ENCODE measurements at regions not wholly inside any gene's neighbourhood (a gene's known extent, or its start where the extent isn't known, plus 50 kb on each side); places are given as distances from the start of the nearest gene placed in this dataset.
"Not testable (repeated sequence)": the region's sequence is repeated elsewhere in the genome, so short reads cannot be mapped to it uniquely, and the experiment has no call there.

DNA sequence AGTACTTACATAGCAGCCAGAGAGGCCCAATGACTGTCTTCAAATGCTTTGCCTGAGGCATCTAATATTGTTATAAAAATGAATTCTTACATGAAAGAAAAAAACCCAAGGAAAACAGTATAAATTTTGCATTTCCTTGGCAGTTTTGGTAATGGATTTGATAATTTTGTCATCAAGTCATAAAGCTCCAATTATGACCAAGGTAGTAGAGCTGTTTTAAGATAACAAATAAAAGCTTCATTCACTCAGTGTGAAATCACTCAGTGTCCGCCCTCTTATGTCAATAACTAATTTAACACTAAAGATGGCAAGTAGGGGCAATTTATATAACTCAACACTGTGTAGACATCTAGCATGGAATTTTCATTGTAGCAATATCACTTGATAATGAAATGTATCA is 193.9 kb downstream of the ANKRD7 start:
- no peak for DNase-seq (ENCODE audit: low read depth)

DNA sequence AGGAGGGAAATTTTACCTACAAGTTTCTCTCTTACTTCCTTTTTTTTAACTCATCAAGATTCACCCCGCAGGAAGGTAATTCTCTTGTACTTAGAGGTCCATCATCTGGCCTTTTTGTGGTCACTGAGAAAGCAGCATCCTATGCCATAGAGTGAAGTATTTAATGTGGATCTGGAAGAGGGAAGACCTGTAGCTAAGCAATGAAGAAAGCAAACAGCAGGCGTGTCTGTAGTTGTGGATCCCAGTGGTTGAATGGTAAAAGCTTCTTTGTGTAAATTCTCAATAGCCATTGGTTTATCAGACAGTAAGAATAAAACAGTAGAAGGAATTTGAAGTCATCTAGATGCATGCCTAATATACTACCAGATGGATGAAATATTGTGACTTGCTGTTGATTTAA is 196.4 kb downstream of the ANKRD7 start:
- no peak for DNase-seq (ENCODE audit: low read depth)

DNA sequence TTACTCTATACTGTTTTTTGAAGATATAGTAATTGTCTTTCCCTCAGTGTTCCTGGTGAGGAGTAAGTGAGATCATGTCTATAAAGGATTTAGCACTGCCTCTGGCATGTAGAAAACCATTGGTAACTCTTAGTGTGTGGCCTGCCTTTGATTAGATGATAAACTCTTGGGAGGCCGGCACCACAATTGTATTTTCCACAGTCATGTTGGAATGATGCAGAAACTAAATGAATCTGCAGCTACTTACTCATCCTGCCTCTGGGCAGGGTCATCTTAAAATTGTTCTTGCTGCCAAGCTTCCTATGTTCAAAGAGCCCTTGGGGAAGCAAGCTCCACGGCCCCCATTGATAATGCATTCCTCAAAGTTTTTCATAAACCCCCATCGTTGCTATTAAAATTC is 204.6 kb downstream of the ANKRD7 start:
- DNase-seq (ENCODE audit: low read depth): no peak

DNA sequence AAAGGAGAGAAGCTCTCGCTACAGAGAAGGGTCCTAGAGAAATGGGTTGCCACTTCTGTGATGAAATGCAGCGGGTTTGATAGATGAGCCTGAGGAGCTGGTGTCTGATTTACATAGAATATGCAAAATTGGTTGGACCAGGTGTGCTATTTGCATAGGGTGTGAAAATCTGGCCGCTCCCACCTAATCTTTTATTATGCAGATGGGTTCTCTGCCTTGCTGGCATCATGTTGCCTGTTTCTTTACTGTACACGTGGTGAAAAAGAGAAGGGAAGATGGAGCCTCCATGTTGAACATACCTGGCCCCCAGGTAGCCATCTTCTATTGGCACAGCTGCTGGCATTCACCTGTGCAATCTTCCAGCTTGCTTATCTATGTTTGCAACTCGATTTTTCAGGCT is 212.2 kb downstream of the ANKRD7 start:
- no peak for DNase-seq (ENCODE audit: low read depth)

DNA sequence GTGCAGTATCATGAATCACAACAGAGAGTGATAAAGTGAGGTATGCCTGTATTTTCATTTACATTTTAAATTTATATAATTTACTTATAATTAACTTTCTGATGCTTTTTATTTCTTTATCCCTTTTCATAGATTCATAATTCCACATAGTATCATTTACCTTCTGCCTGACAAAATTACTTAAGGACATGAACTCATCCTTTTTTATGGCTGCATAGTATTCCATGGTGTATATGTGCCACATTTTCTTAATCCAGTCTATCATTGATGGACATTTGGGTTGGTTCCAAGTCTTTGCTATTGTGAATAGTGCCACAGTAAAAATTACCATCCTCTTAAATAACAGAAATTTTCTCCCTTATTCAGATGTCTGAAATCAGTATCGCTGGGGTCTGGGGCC is 224.5 kb downstream of the ANKRD7 start:
- not testable (repeated sequence) for DNase-seq (ENCODE audit: low read depth)

DNA sequence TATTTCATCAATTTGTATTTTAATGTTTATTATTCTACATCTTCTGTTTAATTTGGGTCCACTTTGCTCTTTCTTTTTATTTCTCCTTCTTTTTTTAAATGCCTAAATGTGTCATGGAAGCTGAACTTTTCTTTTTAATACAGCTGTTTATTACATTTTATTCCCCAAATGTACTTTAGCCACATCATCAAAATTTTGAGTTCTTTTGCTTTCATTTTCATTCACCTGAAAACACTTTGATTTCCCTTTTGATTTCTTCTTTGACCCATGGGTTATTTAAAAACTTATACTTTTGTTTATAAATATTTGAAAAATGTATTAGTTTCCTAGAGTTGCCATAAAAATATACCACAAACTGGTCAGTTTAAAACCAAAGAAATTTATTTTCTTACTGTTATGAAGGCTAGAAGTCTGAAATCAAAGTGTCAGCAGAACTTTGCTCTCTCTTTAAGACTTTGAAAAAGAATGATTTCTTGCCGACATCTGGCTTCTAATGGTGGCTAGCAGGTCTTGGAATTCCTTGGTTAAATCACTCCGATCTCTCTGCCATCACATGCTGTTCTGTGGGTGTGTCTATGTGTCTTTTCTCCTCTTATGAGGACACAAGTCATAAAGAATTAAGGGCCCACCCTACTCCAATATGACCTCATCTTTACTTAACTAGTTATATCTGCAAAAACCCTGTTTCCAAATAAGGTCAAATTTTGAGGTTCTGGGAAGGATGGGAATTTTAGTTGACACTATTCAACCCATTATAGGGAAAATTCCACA is 225.5 kb downstream of the ANKRD7 start:
- DNase-seq (ENCODE audit: low read depth): no peak

DNA sequence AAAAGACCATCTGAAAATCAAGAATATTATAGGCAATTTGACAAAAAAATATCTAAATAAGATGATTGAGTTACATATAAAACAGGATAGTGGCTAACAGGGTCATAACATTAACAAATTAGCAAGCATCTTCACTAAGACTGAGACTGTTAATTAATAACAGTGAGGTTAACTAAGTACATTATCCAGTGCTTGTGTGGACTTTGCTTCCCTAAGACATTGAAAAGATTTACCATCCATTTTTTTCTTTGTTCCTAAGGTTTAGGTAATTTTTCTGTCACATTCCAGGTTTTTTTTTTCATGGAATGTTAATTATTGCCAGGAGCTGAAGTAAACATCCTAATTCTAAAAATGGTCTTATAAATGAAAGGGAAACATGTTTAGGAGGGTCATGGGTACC is 227.6 kb downstream of the ANKRD7 start:
- DNase-seq (ENCODE audit: low read depth): no peak

DNA sequence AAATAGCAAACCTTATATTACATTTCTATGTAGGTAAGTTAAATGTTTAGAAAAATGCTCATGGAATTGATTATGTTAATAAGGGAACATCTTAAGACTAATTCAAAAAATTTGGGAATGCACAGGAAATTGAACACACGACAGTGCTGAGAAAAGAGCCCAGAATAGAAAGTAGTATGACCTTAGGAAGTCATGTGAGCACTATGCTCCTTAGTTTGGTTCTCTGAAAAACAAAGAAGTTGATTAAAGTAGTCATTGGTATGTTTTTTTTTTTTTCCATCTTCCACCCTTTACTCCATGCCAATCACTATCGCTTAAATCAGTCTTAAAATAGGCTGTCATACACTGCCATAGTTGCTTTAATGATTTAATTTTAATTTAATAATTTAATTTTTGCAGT is 242.9 kb downstream of the ANKRD7 start:
- no peak for DNase-seq (ENCODE audit: low read depth)

DNA sequence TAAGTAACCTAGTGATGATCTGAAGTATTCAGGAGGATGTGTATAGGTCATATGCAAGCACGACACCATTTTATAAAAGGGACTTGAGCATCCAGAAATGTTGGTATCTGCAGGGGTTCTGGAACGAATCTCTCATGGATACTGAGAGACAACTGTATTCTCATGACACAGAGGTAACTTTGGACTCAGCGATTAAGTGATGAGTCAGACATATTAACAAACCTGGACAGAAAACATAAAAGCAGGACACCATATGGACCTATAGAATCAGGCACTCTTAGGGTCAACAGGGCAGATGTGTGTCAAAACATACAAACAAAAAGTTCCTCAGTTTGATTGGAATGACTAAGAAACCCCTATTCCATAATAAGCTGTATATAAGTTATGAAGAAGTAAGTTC is 248.1 kb downstream of the ANKRD7 start:
- DNase-seq (ENCODE audit: low read depth): no peak

DNA sequence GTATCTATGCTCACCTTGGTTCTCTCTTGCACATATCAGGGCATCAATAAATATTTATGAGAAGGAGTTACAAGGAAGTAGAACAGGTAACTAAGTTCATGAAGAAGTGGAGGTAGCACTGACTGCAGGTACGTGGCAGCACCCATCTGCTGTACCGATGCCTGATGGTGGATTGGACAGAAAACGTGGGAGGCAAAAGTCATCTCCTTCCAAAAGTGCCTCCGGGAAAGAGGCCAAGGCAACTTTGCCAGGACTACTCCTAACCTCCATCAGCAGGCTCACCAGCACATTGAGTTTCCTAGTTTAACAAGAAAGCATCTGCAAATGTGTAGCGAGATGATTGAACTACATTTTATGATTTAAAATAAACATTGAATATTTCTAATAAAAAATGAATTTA is 248.8 kb downstream of the ANKRD7 start:
- no peak for DNase-seq (ENCODE audit: low read depth)

DNA sequence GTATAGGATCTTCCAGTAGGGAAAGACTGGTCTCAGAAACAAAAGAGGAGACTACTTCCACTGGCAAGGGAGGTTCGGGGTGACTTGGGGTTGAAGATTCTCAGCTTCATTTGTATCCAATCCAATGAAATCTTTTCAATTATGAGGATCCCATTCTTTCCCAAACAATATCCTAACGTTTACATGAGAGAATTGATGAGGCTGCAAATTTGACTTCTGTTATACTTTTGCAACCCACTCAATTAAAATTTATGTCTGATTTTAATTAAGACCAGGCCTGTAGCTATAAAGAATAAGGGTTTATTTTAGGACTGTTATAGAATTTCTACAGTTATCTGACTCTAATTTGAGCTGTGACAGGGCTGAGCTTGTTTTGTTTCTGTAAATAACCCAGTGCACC is 251.5 kb downstream of the ANKRD7 start:
- DNase-seq (ENCODE audit: low read depth): no peak

DNA sequence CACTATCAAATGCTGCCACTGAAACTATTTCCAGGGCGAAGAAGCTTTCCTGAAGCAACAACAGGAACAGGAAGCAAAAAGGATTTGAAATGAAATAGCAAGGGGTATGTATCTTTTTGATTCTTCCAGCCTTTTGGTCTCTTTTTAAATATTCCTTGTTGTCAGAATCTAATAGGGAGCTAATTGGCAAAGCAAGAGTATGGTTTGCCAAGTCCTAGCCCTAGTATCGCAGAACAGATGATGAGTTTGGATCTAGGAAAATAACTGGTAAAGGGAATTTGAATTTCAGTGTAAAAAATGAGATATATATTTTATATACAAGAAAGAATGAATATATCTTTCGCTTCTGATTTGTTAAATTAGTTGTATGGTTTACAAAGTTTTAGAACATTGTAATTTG is 252.5 kb downstream of the ANKRD7 start:
- DNase-seq (ENCODE audit: low read depth): no peak

DNA sequence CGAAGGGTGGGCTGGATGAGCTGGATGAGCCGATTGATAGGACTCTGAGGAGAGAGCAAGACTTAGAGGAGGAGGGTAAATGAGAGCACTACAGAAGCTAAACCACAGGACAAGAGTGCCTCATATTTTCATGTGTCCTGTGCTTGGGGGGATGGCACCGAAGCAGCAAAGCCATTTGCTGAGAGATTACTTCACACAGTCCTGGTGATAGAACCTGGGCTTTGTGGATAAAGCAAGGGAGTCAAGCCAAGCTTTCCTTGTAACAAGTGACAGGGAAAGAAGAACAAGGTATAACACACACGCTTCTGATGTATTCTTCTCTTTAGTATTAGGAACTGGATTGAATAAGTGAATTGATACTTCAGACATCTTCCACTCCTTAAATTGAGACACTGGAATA is 253.7 kb downstream of the ANKRD7 start:
- no peak for DNase-seq (ENCODE audit: low read depth)

DNA sequence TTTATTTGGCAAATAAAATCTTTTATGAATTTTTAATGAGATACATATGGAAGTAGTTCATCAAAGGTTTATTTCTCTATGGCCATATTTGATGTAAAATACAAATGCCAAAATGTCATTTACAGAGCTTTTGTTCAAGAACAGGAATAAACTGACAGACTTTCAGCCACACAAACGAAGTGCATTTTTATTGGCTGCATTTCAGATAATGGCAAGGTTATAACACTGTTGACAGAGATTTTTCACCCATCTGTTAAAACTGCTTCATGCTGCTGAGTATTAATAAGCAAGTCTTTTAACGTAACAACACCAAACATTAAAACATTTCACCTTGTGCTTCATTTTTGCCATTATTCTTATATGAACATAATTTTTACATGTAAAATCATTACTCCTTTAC is 254.4 kb downstream of the ANKRD7 start:
- DNase-seq (ENCODE audit: low read depth): no peak

DNA sequence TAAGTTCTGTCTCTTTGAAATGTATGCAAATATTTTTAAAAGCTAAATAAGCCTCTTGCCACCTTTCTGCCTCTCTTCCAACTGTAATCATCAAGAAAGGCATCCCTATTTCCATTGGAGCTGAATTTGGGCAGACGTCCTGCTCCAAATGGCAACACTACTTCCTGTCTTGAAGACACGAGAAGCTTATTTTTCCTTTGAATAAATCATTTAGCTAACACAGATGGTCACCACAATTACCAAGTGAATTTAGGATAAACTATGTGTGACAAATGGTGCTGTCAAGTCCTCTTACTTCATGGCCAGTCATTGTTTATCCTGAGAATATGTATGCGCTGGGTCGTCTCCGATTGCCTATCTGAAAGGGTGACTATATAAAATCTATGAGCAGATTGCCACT is 268.0 kb downstream of the ANKRD7 start:
- no peak for DNase-seq (ENCODE audit: low read depth)

DNA sequence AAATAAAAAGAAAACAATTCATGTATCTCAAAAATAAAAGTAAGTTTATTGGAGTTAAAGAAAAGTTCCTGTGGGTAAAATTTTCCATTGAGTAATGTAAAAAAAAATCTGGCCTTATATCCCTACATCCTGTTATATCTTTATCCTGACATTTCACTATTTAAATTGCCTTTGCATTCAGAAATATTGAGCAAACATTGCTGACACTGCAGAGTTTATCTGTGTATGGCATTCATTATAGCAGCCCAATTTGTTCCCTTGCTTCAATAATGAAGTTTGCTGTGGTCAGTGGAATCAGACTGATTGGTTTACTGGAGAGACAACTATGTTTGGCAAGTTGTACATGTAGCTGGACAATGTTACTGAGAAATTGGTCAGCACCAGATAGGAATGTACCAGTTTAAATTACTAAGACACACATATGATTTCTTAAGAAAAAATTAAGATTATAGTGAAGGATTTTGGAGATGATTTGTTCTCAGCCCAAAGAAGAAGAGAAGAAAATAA is 271.7 kb downstream of the ANKRD7 start:
- DNase-seq (ENCODE audit: low read depth): no peak

DNA sequence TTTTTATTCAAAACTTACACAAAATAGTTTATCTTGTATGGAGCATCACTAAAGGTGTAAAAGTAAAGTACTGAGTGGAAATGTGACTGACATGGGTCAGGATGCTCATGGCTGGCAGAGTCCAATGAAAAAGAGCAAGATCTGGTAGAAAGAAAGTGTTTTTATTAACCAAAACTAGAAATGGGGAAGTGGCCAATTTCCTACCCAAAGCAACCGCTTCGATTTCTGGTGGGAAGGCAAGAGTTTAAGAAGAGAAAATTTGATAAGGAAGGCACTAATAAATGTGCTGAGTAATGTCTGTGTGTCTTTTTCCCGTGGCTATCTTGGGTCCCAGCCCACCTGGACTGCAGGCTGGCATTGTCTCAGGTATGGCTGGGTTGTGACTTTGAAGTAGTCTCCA is 277.7 kb downstream of the ANKRD7 start:
- DNase-seq (ENCODE audit: low read depth): no peak

DNA sequence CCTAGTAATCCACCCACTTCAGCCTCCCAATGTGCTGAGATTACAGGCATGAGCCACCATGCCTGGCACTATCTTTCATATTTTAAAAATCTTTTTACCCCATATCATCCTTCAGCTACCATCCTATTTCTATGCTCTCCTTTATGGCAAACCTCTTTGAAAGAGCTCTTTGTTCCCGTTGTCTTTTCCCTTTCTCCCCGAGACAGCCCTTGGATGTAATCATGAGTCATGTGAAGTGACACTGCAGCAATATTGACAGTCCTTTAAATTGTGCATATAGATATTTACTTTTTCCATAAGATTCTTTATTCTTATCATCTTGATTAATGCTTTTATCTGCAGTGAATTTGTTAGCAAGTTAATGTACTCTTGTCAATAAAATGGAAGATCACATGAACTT is 286.6 kb downstream of the ANKRD7 start:
- no peak for DNase-seq (ENCODE audit: low read depth)

DNA sequence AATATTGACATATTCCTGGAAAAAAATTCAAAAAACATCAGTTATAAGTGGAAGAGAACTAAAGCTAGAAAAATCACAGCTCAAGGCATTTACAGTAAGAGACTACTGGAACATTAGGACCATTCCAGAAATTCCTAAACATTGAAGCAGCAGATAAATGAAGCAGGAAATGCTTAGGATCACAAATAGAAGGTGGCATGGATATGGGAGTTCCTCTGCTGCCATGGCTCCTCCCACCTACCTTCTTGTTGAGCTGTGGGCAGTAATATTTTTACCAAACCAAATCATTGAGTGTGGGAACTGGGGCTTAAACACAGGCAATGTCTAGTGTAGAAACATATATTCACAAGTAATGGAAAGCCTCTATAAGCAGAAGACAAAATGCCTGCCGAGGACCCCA is 292.8 kb downstream of the ANKRD7 start:
- peak; percentile 1 for DNase-seq (ENCODE audit: low read depth)

DNA sequence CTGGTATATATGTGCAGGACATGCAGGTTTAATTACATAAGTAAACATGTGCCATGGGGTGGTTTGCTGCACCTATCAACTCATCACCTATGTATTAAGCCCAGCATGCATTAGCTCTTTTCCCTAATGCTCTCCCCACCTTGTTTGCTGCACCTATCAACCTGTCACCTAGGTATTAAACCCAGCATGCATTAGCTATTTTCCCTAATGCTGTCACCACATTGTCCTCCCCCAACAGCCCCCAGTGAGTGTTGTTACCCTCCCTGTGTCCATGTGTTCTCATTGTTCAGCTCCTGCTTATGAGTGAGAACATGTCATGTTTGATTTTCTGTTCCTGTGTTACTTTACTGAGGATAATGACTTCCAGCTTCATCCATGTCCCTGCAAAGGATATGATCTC is 300.5 kb downstream of the ANKRD7 start:
- DNase-seq (ENCODE audit: low read depth): no peak

DNA sequence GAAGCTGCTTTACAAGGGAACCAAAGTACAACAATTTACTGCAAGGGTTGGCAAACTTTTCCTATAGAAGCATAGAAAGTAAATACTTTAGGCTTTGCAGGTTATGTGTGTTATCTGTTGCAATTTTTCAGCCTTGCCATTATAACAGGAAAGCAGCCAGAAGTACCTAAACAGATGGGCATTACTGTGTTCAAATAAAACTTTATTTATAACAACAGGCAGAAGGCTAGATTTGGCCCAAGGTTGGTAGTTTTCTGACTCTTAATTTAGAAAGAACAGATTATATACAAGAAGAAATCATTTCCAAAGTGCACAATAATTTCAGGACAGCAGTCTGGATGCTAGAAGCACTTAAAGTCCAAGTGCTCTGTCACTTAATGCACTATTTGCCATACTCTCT is 307.1 kb downstream of the ANKRD7 start:
- no peak for DNase-seq (ENCODE audit: low read depth)

DNA sequence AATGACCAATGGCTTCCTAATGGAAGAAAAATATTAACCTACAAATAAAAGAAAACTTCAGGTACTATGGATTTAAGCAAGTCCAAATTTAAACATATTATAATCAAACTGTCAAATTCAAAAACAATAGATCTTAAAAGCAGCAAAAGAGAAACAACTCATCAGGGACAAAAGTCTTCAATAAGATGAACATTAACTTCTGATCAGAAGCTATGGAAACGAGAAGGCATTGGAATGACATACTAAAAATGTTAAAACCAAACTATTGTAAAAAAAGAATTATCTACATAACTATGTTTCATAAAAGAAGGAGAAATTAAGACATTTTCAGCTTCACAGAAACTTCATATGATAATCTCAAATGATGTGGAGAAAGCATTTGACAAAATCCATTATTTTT is 334.7 kb downstream of the ANKRD7 start:
- no peak for DNase-seq (ENCODE audit: low read depth)

DNA sequence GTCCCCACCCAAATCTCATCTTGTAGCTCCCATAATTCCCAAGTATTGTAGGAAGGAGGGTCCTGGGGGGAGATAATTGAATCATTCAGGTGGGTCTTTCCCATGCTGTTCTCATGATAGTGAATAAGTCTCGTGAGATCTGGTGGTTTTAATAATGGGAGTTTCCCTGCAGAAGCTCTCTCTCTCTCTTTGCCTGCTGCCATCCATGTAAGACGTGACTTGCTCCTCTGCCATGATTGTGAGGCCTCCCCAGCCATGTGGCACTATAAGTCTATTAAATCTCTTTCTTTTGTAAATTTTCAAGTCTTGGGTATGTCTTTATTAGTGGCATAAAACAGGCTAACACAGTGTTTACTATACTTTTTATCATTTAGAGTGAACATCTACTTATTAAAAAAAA is 338.8 kb downstream of the ANKRD7 start:
- no peak for DNase-seq (ENCODE audit: low read depth)

DNA sequence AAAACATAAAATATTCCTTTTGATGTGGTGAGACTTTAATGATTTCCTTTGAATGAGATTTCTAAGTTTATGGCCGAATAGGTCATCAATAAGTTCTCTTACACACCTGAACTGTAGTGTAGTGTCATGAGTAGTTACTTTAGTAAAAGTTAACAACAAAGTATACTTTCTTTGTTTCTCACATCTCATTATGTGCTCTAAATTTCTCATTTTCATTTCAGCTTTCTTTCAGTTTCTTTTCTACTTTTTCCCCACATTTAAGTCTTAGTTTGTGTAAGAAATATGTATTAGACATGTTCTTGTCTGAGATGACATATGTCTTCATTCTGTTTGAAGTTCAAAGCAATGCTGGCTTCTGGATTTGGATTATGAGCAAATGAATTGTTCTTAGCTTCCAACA is 348.1 kb downstream of the ANKRD7 start:
- no peak for DNase-seq (ENCODE audit: low read depth)
